Hypothalamus (tissue), 51 donors: ENCODE measurements at regions not wholly inside any gene's neighbourhood (a gene's known extent, or its start where the extent isn't known, plus 50 kb on each side); places are given as distances from the start of the nearest gene placed in this dataset.

Experiments
- DNase-seq, 51 donors: peaks; one replicate each; lab custom pipeline; 2025; lab: John Stamatoyannopoulos, UW

- DNase-seq = no peak
Measured at GRCh38 chr16:49027420-49027819, 254.2 kb downstream of the CBLN1 start.

GRCh38 chr16:49026566-49027181, 255.0 kb downstream of the CBLN1 start:
- no peak for DNase-seq

GRCh38 chr16:49024896-49025295, 256.7 kb downstream of the CBLN1 start:
- DNase-seq = no peak

GRCh38 chr16:49024016-49024415, 257.6 kb downstream of the CBLN1 start:
- DNase-seq = no peak

- DNase-seq = peak in 2 of 51 donors; percentile 23 to 34
Measured at GRCh38 chr16:49023050-49023449, 258.6 kb downstream of the CBLN1 start.

- peak in 1 of 51 donors; percentile 21 for DNase-seq
Measured at GRCh38 chr16:49022351-49022963, 259.2 kb downstream of the CBLN1 start.

GRCh38 chr16:49021136-49021535, 260.5 kb downstream of the CBLN1 start:
- peak in 2 of 51 donors; percentile 16 to 35 for DNase-seq

- DNase-seq = no peak
Measured at GRCh38 chr16:49020436-49020835, 261.2 kb downstream of the CBLN1 start.

GRCh38 chr16:49019831-49020230, 261.8 kb downstream of the CBLN1 start:
- peak in 6 of 51 donors; percentile 4 to 49 (median 20) for DNase-seq

GRCh38 chr16:49019081-49019633, 262.5 kb downstream of the CBLN1 start:
- DNase-seq = no peak

GRCh38 chr16:49018259-49018931, 263.2 kb downstream of the CBLN1 start:
- no peak for DNase-seq

- DNase-seq = no peak
Measured at GRCh38 chr16:49017501-49017900, 264.1 kb downstream of the CBLN1 start.

GRCh38 chr16:49016461-49016860, 265.2 kb downstream of the CBLN1 start:
- no peak for DNase-seq

GRCh38 chr16:49015225-49015592, 266.4 kb downstream of the CBLN1 start:
- no peak for DNase-seq

GRCh38 chr16:49014277-49015224, 267.1 kb downstream of the CBLN1 start:
- DNase-seq = no peak

GRCh38 chr16:49013727-49014080, 267.9 kb downstream of the CBLN1 start:
- DNase-seq = no peak

GRCh38 chr16:49012961-49013726, 268.5 kb downstream of the CBLN1 start:
- peak in 12 of 51 donors; percentile 8 to 65 (median 13) for DNase-seq

- no peak for DNase-seq
Measured at GRCh38 chr16:49011901-49012300, 269.7 kb downstream of the CBLN1 start.

- no peak for DNase-seq
Measured at GRCh38 chr16:49010879-49011278, 270.8 kb downstream of the CBLN1 start.

GRCh38 chr16:49010396-49010795, 271.2 kb downstream of the CBLN1 start:
- DNase-seq = no peak
